ENCODE measurements at regions not wholly inside any gene's neighbourhood (a gene's known extent, or its start where the extent isn't known, plus 50 kb on each side); places are given as distances from the start of the nearest gene placed in this dataset.

GRCh38 chr2:67625178-67625577, 228.0 kb downstream of the ETAA1 start:
- no peak for DNase-seq (ENCODE audit: extremely low spot score, unreplicated experiment)
- no peaks in the 10 kb centered on the region for H3K4me1 Mint-ChIP-seq (ENCODE audit: unreplicated experiment)
- H3K27me3 Mint-ChIP-seq (ENCODE audit: unreplicated experiment) = peaks cover 28% of the 10 kb centered on the region
- no peaks in the 10 kb centered on the region for H3K9me3 Mint-ChIP-seq (ENCODE audit: unreplicated experiment)
- no peaks in the 10 kb centered on the region for H3K36me3 Mint-ChIP-seq (ENCODE audit: unreplicated experiment)
- TF ChIP-seq CTCF (IDR thresholded peaks at IDR 0.05) = no peak
- H3K4me3 Mint-ChIP-seq (ENCODE audit: unreplicated experiment) = no peak overlapping the region
- no peak overlapping the region for H3K27ac Mint-ChIP-seq (ENCODE audit: unreplicated experiment)

GRCh38 chr2:67625690-67626475, 228.8 kb downstream of the ETAA1 start:
- no peaks in the 10 kb centered on the region for H3K36me3 Mint-ChIP-seq (ENCODE audit: unreplicated experiment)
- H3K27me3 Mint-ChIP-seq (ENCODE audit: unreplicated experiment) = peaks cover 29% of the 10 kb centered on the region
- no peak for DNase-seq (ENCODE audit: extremely low spot score, unreplicated experiment)
- no peak for TF ChIP-seq CTCF (IDR thresholded peaks at IDR 0.05)
- no peaks in the 10 kb centered on the region for H3K9me3 Mint-ChIP-seq (ENCODE audit: unreplicated experiment)
- H3K4me3 Mint-ChIP-seq (ENCODE audit: unreplicated experiment) = no peak overlapping the region
- H3K4me1 Mint-ChIP-seq (ENCODE audit: unreplicated experiment) = no peaks in the 10 kb centered on the region
- no peak overlapping the region for H3K27ac Mint-ChIP-seq (ENCODE audit: unreplicated experiment)

- H3K27me3 Mint-ChIP-seq (ENCODE audit: unreplicated experiment) = peaks cover 32% of the 10 kb centered on the region
- H3K4me3 Mint-ChIP-seq (ENCODE audit: unreplicated experiment) = no peak overlapping the region
- no peaks in the 10 kb centered on the region for H3K36me3 Mint-ChIP-seq (ENCODE audit: unreplicated experiment)
- TF ChIP-seq CTCF (IDR thresholded peaks at IDR 0.05) = no peak
- no peak for DNase-seq (ENCODE audit: extremely low spot score, unreplicated experiment)
- H3K27ac Mint-ChIP-seq (ENCODE audit: unreplicated experiment) = no peak overlapping the region
- H3K4me1 Mint-ChIP-seq (ENCODE audit: unreplicated experiment) = no peaks in the 10 kb centered on the region
- H3K9me3 Mint-ChIP-seq (ENCODE audit: unreplicated experiment) = no peaks in the 10 kb centered on the region
Observed at GRCh38 chr2:67626656-67627055, 229.5 kb downstream of the ETAA1 start.

GRCh38 chr2:67627456-67628207, 230.5 kb downstream of the ETAA1 start:
- no peaks in the 10 kb centered on the region for H3K9me3 Mint-ChIP-seq (ENCODE audit: unreplicated experiment)
- no peak for TF ChIP-seq CTCF (IDR thresholded peaks at IDR 0.05)

GRCh38 chr2:67628892-67629291, 231.8 kb downstream of the ETAA1 start:
- Mint-ChIP-seq H3K9me3 (ENCODE audit: unreplicated experiment) (no peaks in the 10 kb centered on the region), H3K4me1 (ENCODE audit: unreplicated experiment) (no peaks in the 10 kb centered on the region), H3K27me3 (ENCODE audit: unreplicated experiment) (peaks cover 41% of the 10 kb centered on the region), H3K4me3 (ENCODE audit: unreplicated experiment) (no peak overlapping the region), H3K36me3 (ENCODE audit: unreplicated experiment) (no peaks in the 10 kb centered on the region), H3K27ac (ENCODE audit: unreplicated experiment) (no peak overlapping the region)
- no peak for TF ChIP-seq CTCF (IDR thresholded peaks at IDR 0.05)
- DNase-seq (ENCODE audit: extremely low spot score, unreplicated experiment) = no peak

More at GRCh38 chr2:67627456-67628207, 230.5 kb downstream of the ETAA1 start:
- no peaks in the 10 kb centered on the region for H3K36me3 Mint-ChIP-seq (ENCODE audit: unreplicated experiment)
- H3K4me3 Mint-ChIP-seq (ENCODE audit: unreplicated experiment) = no peak overlapping the region
- H3K4me1 Mint-ChIP-seq (ENCODE audit: unreplicated experiment) = no peaks in the 10 kb centered on the region
- peaks cover 37% of the 10 kb centered on the region for H3K27me3 Mint-ChIP-seq (ENCODE audit: unreplicated experiment)
- H3K27ac Mint-ChIP-seq (ENCODE audit: unreplicated experiment) = no peak overlapping the region
- DNase-seq (ENCODE audit: extremely low spot score, unreplicated experiment) = no peak

Measured in osteocyte (in vitro differentiated cells).